NCI-H345 treated with DMSO at 0.1 percent for 48 hours (cell line): ENCODE measurements at regions not wholly inside any gene's neighbourhood (a gene's known extent, or its start where the extent isn't known, plus 50 kb on each side); places are given as distances from the start of the nearest gene placed in this dataset.

ENCODE experiments used
- DNase-seq: peaks from one replicate; lab custom pipeline; 2025; ENCODE audit not compliant: unreplicated experiment; lab: John Stamatoyannopoulos, UW

- DNase-seq = no peak
Observed at GRCh38 chr9:14471041-14471440, 157.1 kb upstream of the NFIB start.

GRCh38 chr9:14467675-14468374 lies 153.9 kb upstream of the NFIB start:
- DNase-seq = no peak

GRCh38 chr9:14466828-14467227 lies 152.9 kb upstream of the NFIB start:
- no peak for DNase-seq

- no peak for DNase-seq
Observed at GRCh38 chr9:14466429-14466818, 152.5 kb upstream of the NFIB start.

GRCh38 chr9:14462950-14463349 lies 149.0 kb upstream of the NFIB start:
- DNase-seq = no peak

GRCh38 chr9:14455243-14455642 lies 141.3 kb upstream of the NFIB start:
- no peak for DNase-seq

- DNase-seq = peak; percentile 33
Observed at GRCh38 chr9:14453286-14453685, 139.3 kb upstream of the NFIB start.

- no peak for DNase-seq
Observed at GRCh38 chr9:14452539-14452938, 138.6 kb upstream of the NFIB start.

GRCh38 chr9:14451949-14452348 lies 138.0 kb upstream of the NFIB start:
- DNase-seq = no peak

GRCh38 chr9:14447103-14447502 lies 133.2 kb upstream of the NFIB start:
- no peak for DNase-seq

GRCh38 chr9:14445946-14446345 lies 132.0 kb upstream of the NFIB start:
- DNase-seq = no peak

GRCh38 chr9:14442956-14443355 lies 129.0 kb upstream of the NFIB start:
- DNase-seq = no peak

GRCh38 chr9:14441976-14442651 lies 128.2 kb upstream of the NFIB start:
- DNase-seq = no peak

- DNase-seq = no peak
Observed at GRCh38 chr9:14441115-14441514, 127.2 kb upstream of the NFIB start.

GRCh38 chr9:14440062-14440461 lies 126.1 kb upstream of the NFIB start:
- DNase-seq = peak; percentile 15

- no peak for DNase-seq
Observed at GRCh38 chr9:14439555-14439954, 125.6 kb upstream of the NFIB start.

- DNase-seq = no peak
Observed at GRCh38 chr9:14438232-14439021, 124.5 kb upstream of the NFIB start.

GRCh38 chr9:14437354-14438231 lies 123.7 kb upstream of the NFIB start:
- peak; percentile 95 for DNase-seq

- no peak for DNase-seq
Observed at GRCh38 chr9:14435871-14436270, 121.9 kb upstream of the NFIB start.

- DNase-seq = no peak
Observed at GRCh38 chr9:14434971-14435718, 121.2 kb upstream of the NFIB start.
